ENCODE measurements at regions not wholly inside any gene's neighbourhood (a gene's known extent, or its start where the extent isn't known, plus 50 kb on each side); places are given as distances from the start of the nearest gene placed in this dataset.

GRCh38 chr2:19845323-19845920 lies 56.4 kb downstream of the TTC32 start:
- WGBS (ENCODE audit: extremely low coverage, insufficient read length, low lambda C conversion rate): no CpG with 5 or more reads among the region's 5 CpGs
- H3K4me1 Mint-ChIP-seq: no peaks in the 10 kb centered on the region

More at GRCh38 chr2:19845323-19845920, 56.4 kb downstream of the TTC32 start:
- TF ChIP-seq, protein P1, sequence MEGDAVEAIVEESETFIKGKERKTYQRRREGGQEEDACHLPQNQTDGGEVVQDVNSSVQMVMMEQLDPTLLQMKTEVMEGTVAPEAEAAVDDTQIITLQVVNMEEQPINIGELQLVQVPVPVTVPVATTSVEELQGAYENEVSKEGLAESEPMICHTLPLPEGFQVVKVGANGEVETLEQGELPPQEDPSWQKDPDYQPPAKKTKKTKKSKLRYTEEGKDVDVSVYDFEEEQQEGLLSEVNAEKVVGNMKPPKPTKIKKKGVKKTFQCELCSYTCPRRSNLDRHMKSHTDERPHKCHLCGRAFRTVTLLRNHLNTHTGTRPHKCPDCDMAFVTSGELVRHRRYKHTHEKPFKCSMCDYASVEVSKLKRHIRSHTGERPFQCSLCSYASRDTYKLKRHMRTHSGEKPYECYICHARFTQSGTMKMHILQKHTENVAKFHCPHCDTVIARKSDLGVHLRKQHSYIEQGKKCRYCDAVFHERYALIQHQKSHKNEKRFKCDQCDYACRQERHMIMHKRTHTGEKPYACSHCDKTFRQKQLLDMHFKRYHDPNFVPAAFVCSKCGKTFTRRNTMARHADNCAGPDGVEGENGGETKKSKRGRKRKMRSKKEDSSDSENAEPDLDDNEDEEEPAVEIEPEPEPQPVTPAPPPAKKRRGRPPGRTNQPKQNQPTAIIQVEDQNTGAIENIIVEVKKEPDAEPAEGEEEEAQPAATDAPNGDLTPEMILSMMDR (conservative IDR thresholded peaks at IDR 0.05): no peak
- Histone ChIP-seq H4K20me1 (ENCODE audit: control insufficient read depth, insufficient read depth, insufficient read length) (no peaks in the 10 kb centered on the region), H2BK20ac (ENCODE audit: low read depth, low read length, poor library complexity, severe bottlenecking) (no peak overlapping the region), H2BK5ac (ENCODE audit: insufficient read length, low read length) (no peak overlapping the region), H3K56ac (ENCODE audit: insufficient read length, low read depth, low read length) (no peak overlapping the region), H3K4me2 (ENCODE audit: insufficient read depth, insufficient read length, low read length) (no peak overlapping the region), H2BK12ac (ENCODE audit: insufficient read length, low read depth, low read length) (no peak overlapping the region), H2BK120ac (ENCODE audit: low read depth, low read length, poor library complexity, severe bottlenecking) (no peak overlapping the region), H3K23ac (ENCODE audit: insufficient read length, low read depth, low read length) (no peak overlapping the region), H4K91ac (ENCODE audit: insufficient read length, low read depth, low read length) (no peak overlapping the region), H3K27me3 (ENCODE audit: insufficient read depth, low read length) (no peaks in the 10 kb centered on the region), H3K79me1 (ENCODE audit: insufficient read depth, low read depth, low read length, poor library complexity, severe bottlenecking) (no peaks in the 10 kb centered on the region), H3K18ac (ENCODE audit: insufficient read length, low read depth, low read length) (no peak overlapping the region), H2BK15ac (ENCODE audit: low read depth, low read length) (no peak overlapping the region), H4K8ac (replicated peaks; ENCODE audit: insufficient read length, low read depth, low read length) (no peak overlapping the region), H3K23me2 (ENCODE audit: insufficient read length, low read depth, low read length, poor library complexity, severe bottlenecking) (no peaks in the 10 kb centered on the region), H3K9me3 (ENCODE audit: control insufficient read depth, low read depth, low read length) (no peaks in the 10 kb centered on the region), H3K4me1 (ENCODE audit: insufficient read depth, low read length) (no peaks in the 10 kb centered on the region), H3T11ph (ENCODE audit: low read length) (no peak overlapping the region), H2AK5ac (ENCODE audit: insufficient read length, low read length) (no peak overlapping the region), H4K5ac (ENCODE audit: insufficient read length, low read depth, low read length) (no peak overlapping the region), H2AFZ (ENCODE audit: low read length) (no peak overlapping the region), H3K14ac (ENCODE audit: insufficient read depth, low read length) (no peak overlapping the region), H3K4ac (ENCODE audit: low read depth, low read length) (no peak overlapping the region), H3K79me2 (ENCODE audit: insufficient read depth, low read length) (no peaks in the 10 kb centered on the region), H3K9ac (ENCODE audit: extremely low read depth, insufficient read length, low read length) (no peak overlapping the region), H3K27ac (ENCODE audit: insufficient read length, low read depth, low read length) (no peak overlapping the region)
- no peak overlapping the region for H3K27ac Mint-ChIP-seq
- H3K27me3 Mint-ChIP-seq (ENCODE audit: low read depth): peaks cover 7% of the 10 kb centered on the region
- H3K4me3 Mint-ChIP-seq: no peak overlapping the region
- no peak for DNase-seq
- peaks cover 0 to 5% of the 10 kb centered on the region in 2 experiments; a peak in 1 of 5 replicates for H3K9me3 Mint-ChIP-seq
- H3K36me3 Mint-ChIP-seq (ENCODE audit: insufficient read depth in 1 of 3, low read depth in 3 of 3): no peaks in the 10 kb centered on the region; a peak in 1 of 7 replicates

All from H9 (cell line).